GM06990 (cell line): ENCODE measurements at regions not wholly inside any gene's neighbourhood (a gene's known extent, or its start where the extent isn't known, plus 50 kb on each side); places are given as distances from the start of the nearest gene placed in this dataset.

Source experiments
- DNase-seq: peaks from one replicate; pipeline ENCODE4 v3.0.0-alpha.2; 2011; ENCODE audit not compliant: insufficient read length; ENCODE audit errors: extremely low read depth
- H3K27me3 ChIP-seq: replicated peaks from 2 replicates; pipeline ENCODE4 v1.6.0; 2011; ENCODE audit warnings: low read length; ENCODE audit not compliant: control insufficient read depth, insufficient read depth
- H3K36me3 ChIP-seq: 2 replicates; pipeline ENCODE4 v1.5.1; 2011; ENCODE audit warnings: low read length; ENCODE audit not compliant: control insufficient read depth, insufficient read depth
- H3K4me3 ChIP-seq: replicated peaks from 2 replicates; pipeline ENCODE4 v1.5.1; 2011; ENCODE audit warnings: low read depth, mild to moderate bottlenecking, control low read depth, low read length
- TF ChIP-seq, protein P1 (sequence below): IDR thresholded peaks from 2 replicates; pipeline ENCODE4 v1.5.1; 2011; ENCODE audit warnings: low read length, control low read depth, mild to moderate bottlenecking, inconsistent platforms; ENCODE audit not compliant: insufficient read depth, poor library complexity, severe bottlenecking

DNA sequence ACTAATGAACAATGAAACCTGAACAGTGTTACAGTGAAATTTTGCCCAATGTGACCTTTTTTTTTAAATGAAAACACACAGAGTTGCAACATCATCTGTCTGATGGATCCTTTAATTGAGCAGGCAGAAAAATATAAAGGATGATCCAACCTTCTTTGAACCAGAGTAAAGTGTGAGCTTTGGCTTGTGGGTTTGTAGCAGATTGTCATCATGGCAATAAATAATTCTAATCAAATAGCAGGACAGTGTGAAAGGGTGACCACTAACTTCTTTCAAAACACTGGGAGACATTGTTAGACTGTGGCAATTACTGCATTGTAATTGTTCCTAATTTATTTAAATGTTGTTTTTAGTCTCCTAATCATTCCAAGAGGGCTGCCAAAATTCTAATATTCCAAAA lies 197.2 kb downstream of the CHD9NB start:
- Histone ChIP-seq H3K27me3 (no peaks in the 10 kb centered on the region), H3K36me3 (no peaks in the 10 kb centered on the region), H3K4me3 (no peak overlapping the region)
- TF ChIP-seq, protein P1, sequence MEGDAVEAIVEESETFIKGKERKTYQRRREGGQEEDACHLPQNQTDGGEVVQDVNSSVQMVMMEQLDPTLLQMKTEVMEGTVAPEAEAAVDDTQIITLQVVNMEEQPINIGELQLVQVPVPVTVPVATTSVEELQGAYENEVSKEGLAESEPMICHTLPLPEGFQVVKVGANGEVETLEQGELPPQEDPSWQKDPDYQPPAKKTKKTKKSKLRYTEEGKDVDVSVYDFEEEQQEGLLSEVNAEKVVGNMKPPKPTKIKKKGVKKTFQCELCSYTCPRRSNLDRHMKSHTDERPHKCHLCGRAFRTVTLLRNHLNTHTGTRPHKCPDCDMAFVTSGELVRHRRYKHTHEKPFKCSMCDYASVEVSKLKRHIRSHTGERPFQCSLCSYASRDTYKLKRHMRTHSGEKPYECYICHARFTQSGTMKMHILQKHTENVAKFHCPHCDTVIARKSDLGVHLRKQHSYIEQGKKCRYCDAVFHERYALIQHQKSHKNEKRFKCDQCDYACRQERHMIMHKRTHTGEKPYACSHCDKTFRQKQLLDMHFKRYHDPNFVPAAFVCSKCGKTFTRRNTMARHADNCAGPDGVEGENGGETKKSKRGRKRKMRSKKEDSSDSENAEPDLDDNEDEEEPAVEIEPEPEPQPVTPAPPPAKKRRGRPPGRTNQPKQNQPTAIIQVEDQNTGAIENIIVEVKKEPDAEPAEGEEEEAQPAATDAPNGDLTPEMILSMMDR: no peak
- no peak for DNase-seq

DNA sequence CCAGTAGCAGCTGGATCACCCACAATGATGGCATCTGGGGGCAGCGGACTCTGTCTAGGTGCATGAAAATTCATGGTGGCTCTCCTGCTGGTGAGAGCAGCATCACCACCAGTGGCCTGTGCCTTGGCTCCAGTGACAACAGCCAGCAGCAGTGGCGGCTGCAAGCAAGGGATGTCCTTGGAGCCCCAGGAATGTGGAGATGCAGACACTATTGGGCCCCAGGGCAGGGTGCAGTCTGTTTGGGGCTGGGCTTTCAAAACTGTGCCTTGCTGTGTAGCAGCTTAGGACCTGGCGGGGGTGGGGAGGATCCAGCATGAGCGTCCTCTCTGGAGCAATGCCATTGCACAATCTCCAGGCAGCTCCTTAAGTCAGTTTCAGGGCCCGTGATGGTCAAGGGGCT lies 199.7 kb downstream of the CHD9NB start:
- TF ChIP-seq, protein P1: no peak
- no peaks in the 10 kb centered on the region for H3K36me3 ChIP-seq
- no peak overlapping the region for H3K4me3 ChIP-seq
- H3K27me3 ChIP-seq: no peaks in the 10 kb centered on the region
- no peak for DNase-seq

DNA sequence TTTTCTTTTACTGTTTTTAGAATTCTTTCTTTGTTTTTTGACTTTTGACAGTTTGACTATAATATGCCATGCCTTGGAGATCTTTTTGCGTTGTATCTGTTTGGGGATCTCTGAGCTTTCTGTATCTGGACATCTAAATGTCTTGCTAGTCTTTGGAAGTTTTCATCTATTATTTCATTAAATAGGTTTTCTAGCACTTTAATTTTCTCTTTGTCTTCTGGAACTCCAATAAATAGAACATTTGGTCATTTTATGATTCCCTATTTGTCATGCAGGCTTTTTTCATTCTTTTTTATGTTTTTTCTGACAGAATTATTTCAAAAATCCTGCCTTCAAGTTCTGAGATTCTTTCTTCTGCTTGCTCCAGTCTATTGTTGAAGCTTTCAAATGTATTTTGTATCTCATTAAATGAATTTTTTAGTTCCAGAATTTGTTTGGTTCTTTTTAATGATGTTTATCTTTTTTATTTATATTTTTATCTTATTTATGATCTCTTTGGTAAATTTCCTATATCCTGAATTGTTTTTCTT lies 201.4 kb downstream of the CHD9NB start:
- DNase-seq: no peak
- TF ChIP-seq, protein P1: no peak
- Histone ChIP-seq H3K4me3 (no peak overlapping the region), H3K27me3 (no peaks in the 10 kb centered on the region), H3K36me3 (no peaks in the 10 kb centered on the region)

DNA sequence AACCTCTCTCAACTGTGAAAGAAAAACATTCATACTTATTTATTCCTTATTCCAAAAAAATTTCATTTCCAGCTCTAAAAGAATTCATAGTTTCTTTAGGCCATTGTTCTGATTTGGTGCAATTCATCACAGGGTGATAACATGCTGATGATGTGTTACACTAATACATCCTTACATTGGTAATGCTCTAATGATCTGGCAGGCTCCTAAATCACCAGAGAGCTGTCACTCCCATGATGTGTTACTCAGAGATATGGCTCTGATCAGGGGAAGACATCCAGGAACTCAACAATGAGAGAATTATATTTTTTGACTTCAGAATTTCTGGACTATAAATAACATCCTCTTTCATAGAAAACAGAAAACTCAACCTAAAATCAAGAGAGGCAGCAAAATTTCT lies 209.3 kb downstream of the CHD9NB start:
- DNase-seq: no peak
- Histone ChIP-seq H3K36me3 (no peaks in the 10 kb centered on the region), H3K4me3 (no peak overlapping the region), H3K27me3 (no peaks in the 10 kb centered on the region)
- TF ChIP-seq, protein P1: no peak

DNA sequence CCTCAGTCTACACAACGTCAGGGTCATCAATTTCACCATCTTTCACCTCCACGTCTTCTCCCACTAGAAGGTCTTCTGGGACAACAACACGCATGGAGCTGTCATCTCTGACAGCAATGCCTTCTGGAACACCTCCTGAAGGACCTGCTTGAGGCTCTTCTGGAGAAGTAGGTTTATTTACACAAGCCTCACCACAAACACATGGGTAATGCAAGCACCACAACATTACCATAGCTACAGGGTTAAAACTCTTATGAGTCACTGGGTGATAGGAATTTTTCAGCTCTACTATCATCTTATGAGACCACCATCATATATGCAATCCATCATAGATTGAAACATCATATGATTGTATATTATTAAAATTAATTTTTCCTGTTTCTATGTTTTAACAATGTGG lies 215.4 kb downstream of the CHD9NB start:
- TF ChIP-seq, protein P1: no peak
- no peaks in the 10 kb centered on the region for H3K36me3 ChIP-seq
- no peak overlapping the region for H3K4me3 ChIP-seq
- no peak for DNase-seq
- no peaks in the 10 kb centered on the region for H3K27me3 ChIP-seq
